LNCaP clone FGC (cell line): ENCODE measurements at regions not wholly inside any gene's neighbourhood (a gene's known extent, or its start where the extent isn't known, plus 50 kb on each side); places are given as distances from the start of the nearest gene placed in this dataset.
"Not testable (repeated sequence)": the region's sequence is repeated elsewhere in the genome, so short reads cannot be mapped to it uniquely, and the experiment has no call there.

Experiments used
- DNase-seq: peaks from one replicate; pipeline ENCODE4 v3.0.0-alpha.2; 2011; ENCODE audit warnings: low read depth
- H3K4me3 ChIP-seq: 2 replicates; pipeline ENCODE4 v1.5.1; 2011; ENCODE audit warnings: mild to moderate bottlenecking, low read depth, low read length, control low read depth
- CTCF ChIP-seq: IDR thresholded peaks from 2 replicates; pipeline ENCODE4 v1.5.1; 2012; ENCODE audit warnings: mild to moderate bottlenecking; ENCODE audit not compliant: control insufficient read depth, insufficient read depth; ENCODE audit errors: extremely low read depth

DNA sequence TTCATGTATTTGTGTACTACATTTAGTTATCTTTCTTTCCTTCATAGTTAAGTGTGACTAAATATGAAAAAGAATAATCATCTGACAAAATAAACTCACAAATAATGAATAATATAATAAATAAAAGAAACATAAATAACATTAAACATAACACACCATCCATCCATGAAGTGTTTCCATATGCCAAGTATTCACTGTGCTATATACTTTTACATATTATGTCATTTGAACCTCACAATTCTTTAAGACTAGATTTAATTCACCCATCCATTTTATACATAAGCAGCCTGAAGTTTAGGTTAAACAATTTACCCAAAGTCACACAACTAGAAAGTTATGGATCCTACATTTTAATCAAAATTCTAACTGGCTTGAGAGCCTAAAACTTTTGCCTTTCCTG is 549.4 kb upstream of the HS3ST5 start:
- H3K4me3 ChIP-seq, result no peak overlapping the region
- DNase-seq, result no peak
- no peak for TF ChIP-seq CTCF

DNA sequence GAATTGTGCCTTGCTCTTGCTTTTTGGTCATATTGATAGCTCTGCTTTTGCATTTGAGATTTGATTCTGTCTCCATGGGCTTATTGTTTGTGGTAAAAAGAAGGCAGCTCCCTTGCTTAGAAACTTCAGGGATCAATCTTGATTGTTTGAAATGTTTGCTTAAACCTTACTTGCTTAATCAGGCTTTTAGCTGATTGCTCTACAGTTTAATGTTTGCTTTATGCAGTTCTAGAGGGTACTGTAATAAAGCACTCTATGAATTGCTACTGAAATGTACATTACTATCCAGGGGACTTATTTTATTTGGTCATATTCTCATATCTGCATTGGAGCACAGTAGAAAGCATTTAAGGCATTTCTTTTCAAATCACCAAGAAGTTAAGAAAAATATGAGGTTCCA is 545.4 kb upstream of the HS3ST5 start:
- no peak overlapping the region for H3K4me3 ChIP-seq
- DNase-seq, result no peak
- TF ChIP-seq CTCF, result no peak

- no peak overlapping the region for H3K4me3 ChIP-seq
- no peak for TF ChIP-seq CTCF
- DNase-seq, result no peak
Measured at GRCh38 chr6:114886670-114887436, 544.0 kb upstream of the HS3ST5 start.

DNA sequence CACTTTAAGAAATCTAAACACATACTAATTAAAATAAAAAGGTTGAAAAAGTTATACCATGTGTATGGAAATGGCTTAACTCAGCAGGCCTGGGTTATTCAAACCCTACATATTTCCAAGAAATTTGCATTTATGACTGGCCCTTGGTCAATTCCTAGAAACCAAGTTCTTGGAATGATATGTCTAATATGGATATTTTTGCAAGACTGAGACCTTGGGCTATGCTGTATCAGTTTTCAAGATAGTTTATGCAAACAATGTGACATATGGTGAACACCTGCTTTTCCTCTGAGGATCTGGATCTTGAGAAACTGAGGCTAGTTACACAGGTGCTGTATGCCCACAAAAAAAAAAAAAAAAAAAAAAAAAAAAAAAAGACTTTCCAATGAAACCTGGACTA is 536.9 kb upstream of the HS3ST5 start:
- no peak for DNase-seq
- TF ChIP-seq CTCF, result no peak
- H3K4me3 ChIP-seq, result no peak overlapping the region

DNA sequence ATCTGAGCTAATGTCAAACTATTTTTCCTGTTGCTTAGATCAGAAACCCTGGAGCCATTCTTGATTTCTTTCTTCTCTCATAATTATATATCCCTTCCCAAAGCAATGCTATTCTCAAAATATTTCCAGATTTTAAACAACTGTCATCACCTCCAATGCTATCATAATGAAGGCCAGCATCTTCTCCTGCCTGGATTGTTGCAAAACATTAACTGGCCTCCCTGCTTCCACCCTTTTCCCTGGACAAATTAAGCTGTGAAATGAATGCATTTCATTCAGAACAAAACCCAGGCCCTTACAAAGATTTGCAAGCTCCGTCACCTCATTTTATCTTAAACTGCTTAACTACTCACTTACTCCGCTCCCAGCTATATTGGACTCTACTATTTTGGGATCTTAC is 535.3 kb upstream of the HS3ST5 start:
- no peak for DNase-seq

GRCh38 chr6:114874410-114874809 is 531.6 kb upstream of the HS3ST5 start:
- DNase-seq, result no peak
- no peak for TF ChIP-seq CTCF
- no peak overlapping the region for H3K4me3 ChIP-seq

More for the DNA sequence above, 535.3 kb upstream of the HS3ST5 start:
- no peak overlapping the region for H3K4me3 ChIP-seq
- TF ChIP-seq CTCF, result no peak

- not testable (repeated sequence) for DNase-seq, H3K4me3 ChIP-seq
Measured at GRCh38 chr6:114865506-114865905, 522.7 kb upstream of the HS3ST5 start.
